Stomach (tissue), 4 donors: ENCODE measurements at regions not wholly inside any gene's neighbourhood (a gene's known extent, or its start where the extent isn't known, plus 50 kb on each side); places are given as distances from the start of the nearest gene placed in this dataset.

ENCODE experiments used
- CTCF ChIP-seq, 7 experiments: fragments of 450-650 bp in 4 of 7; fragments of 200-600 bp in 3 of 7; sonication (generic) in 3 of 7; IDR thresholded peaks; one replicate each; pipeline ENCODE4 v1.5.1; 2016 to 2019; ENCODE audit warnings: antibody characterized with exemption in 7 of 7, control low read depth in 2 of 7, mild to moderate bottlenecking in 1 of 7
- POLR2A ChIP-seq, 4 donors: fragments of 450-650 bp; IDR thresholded peaks; one replicate each; pipeline ENCODE4 v1.6.1; 2016; ENCODE audit warnings: antibody characterized with exemption in 4 of 4, control low read depth in 2 of 4, mild to moderate bottlenecking in 1 of 4, moderate library complexity in 1 of 4
- POLR2AphosphoS5 ChIP-seq, 3 donors: sonication (generic); formaldehyde crosslinking; IDR thresholded peaks; one replicate each; pipeline ENCODE4 v1.6.1; 2016; ENCODE audit warnings: antibody characterized with exemption in 3 of 3

DNA sequence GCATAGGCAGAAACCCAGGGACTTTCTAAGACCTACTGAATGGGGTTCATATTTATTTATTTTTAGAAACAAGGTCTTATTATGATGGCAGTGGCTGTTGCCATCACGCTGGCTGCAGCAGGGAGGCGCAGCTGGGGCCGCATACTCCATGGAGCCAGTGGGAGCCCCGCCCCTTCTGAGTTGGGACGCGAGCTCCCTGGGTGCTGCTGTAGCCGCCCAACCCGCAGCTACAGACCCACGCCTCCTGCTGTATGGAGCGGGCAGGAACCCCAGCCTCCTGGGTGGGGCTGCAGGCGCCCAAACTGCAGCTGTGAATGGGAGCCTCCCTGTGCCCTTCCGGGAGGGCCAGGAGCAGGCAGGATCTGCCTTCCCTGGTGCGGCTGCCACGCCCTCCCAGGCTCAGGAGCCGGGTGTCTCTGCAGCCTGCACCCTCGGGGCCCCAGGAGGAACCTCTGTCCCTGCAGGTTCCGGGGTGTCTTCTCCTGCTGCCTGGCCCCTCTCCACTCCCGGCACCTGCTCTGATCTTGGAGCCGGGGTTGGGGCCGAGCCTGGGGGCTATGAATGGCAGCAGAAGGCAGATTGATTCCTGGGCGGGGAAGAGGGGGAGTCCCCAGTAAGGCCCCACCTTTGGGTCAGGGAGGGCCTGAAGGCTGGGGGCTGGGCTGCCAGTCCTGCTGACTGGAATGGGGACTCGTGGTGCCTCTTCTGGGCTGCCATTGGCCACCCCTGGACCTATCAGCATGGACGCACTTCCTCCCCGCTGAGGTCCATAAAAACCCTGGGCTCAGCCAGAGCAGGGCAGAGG is 66.5 kb upstream of the LRRN2 start:
- TF ChIP-seq CTCF (IDR thresholded peaks at IDR 0.05) (no peak), POLR2A (IDR thresholded peaks at IDR 0.05) (no peak), POLR2AphosphoS5 (IDR thresholded peaks at IDR 0.05) (no peak)
